Effector memory CD8-positive, alpha-beta T cell (primary cell): ENCODE measurements at regions not wholly inside any gene's neighbourhood (a gene's known extent, or its start where the extent isn't known, plus 50 kb on each side); places are given as distances from the start of the nearest gene placed in this dataset.

Experiments used
- ATAC-seq: fragments of 150-1000 bp; cut with Tn5 transposase; replicated peaks from 2 replicates; pipeline ENCODE4 v1.10.0; 2021; ENCODE audit warnings: mild to moderate bottlenecking, moderate library complexity
- DNase-seq, 3 experiments: peaks; one replicate each; pipeline ENCODE4 v3.0.0; 2021
- H3K27ac Mint-ChIP-seq, 2 donors: one replicate each; pipeline ENCODE4 v1.8.0; 2022; ENCODE audit warnings: mild to moderate bottlenecking in 2 of 2, mixed read lengths in 2 of 2, moderate library complexity in 2 of 2
- H3K27me3 Mint-ChIP-seq, 2 donors: one replicate each; pipeline ENCODE4 v1.8.0; 2022; ENCODE audit warnings: mixed read lengths in 2 of 2
- H3K36me3 Mint-ChIP-seq: one replicate; pipeline ENCODE4 v1.8.0; 2022; ENCODE audit warnings: mild to moderate bottlenecking, moderate library complexity, mixed read lengths; ENCODE audit not compliant: insufficient read depth
- H3K4me1 Mint-ChIP-seq, 2 donors: one replicate each; pipeline ENCODE4 v1.8.0; 2022; ENCODE audit warnings: low read depth in 2 of 2, mixed read lengths in 2 of 2
- H3K4me3 Mint-ChIP-seq, 2 donors: one replicate each; pipeline ENCODE4 v1.8.0; 2022; ENCODE audit warnings: mild to moderate bottlenecking in 2 of 2, mixed read lengths in 2 of 2, moderate library complexity in 2 of 2
- H3K9me3 Mint-ChIP-seq, 2 donors: one replicate each; pipeline ENCODE4 v1.8.0; 2022; ENCODE audit warnings: mixed read lengths in 2 of 2

GRCh38 chr2:115303-115702 lies 69.0 kb upstream of the FAM110C start:
- no peaks in the 10 kb centered on the region for H3K4me1 Mint-ChIP-seq
- H3K36me3 Mint-ChIP-seq: no peaks in the 10 kb centered on the region
- H3K27me3 Mint-ChIP-seq: peaks cover 43 to 64% of the 10 kb centered on the region in 2 donors
- no peak overlapping the region for H3K4me3 Mint-ChIP-seq
- no peak overlapping the region for H3K27ac Mint-ChIP-seq
- no peak for ATAC-seq
- no peak for DNase-seq
- no peaks in the 10 kb centered on the region for H3K9me3 Mint-ChIP-seq

- peaks cover 48 to 62% of the 10 kb centered on the region in 2 donors for H3K27me3 Mint-ChIP-seq
- H3K4me3 Mint-ChIP-seq: no peak overlapping the region
- H3K36me3 Mint-ChIP-seq: no peaks in the 10 kb centered on the region
- ATAC-seq (no peak), DNase-seq (no peak)
- no peaks in the 10 kb centered on the region for H3K4me1 Mint-ChIP-seq
- no peaks in the 10 kb centered on the region for H3K9me3 Mint-ChIP-seq
- H3K27ac Mint-ChIP-seq: no peak overlapping the region
Measured at GRCh38 chr2:114616-115015, 68.3 kb upstream of the FAM110C start.

DNA sequence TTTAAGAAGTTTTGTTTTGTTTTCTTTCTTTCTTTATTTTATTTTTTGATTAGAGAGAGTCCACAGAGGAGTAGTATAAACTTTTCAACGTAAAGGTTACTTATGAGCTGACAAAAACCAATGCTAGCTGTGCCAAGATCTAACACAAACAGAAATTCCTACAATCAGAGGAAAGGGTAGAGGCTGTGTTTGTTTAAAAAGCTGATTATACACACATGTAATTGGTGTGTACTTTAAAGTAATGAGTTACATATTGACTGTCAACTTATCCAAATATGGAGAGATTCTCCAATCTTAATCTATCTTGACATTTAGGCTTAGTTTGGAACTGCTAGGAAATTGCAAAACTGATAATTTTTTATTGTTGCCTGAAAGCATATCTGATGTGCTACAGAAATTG lies 63.7 kb upstream of the FAM110C start:
- ATAC-seq (no peak), DNase-seq (no peak)
- H3K4me1 Mint-ChIP-seq: no peaks in the 10 kb centered on the region
- peaks cover 34 to 43% of the 10 kb centered on the region in 2 donors for H3K27me3 Mint-ChIP-seq
- no peaks in the 10 kb centered on the region for H3K36me3 Mint-ChIP-seq
- H3K27ac Mint-ChIP-seq: no peak overlapping the region
- H3K9me3 Mint-ChIP-seq: peaks cover 6 to 18% of the 10 kb centered on the region in 2 donors
- no peak overlapping the region for H3K4me3 Mint-ChIP-seq

GRCh38 chr2:108920-109809 lies 62.9 kb upstream of the FAM110C start:
- ATAC-seq: no peak
- H3K27ac Mint-ChIP-seq: no peak overlapping the region
- no peaks in the 10 kb centered on the region for H3K36me3 Mint-ChIP-seq
- H3K9me3 Mint-ChIP-seq: peaks cover 6 to 18% of the 10 kb centered on the region in 2 donors
- H3K27me3 Mint-ChIP-seq: peaks cover 32 to 43% of the 10 kb centered on the region in 2 donors
- no peak overlapping the region for H3K4me3 Mint-ChIP-seq
- DNase-seq: no peak
- H3K4me1 Mint-ChIP-seq: no peaks in the 10 kb centered on the region

GRCh38 chr2:101016-101415 lies 54.7 kb upstream of the FAM110C start:
- H3K27ac Mint-ChIP-seq: no peak overlapping the region
- ATAC-seq (no peak), DNase-seq (no peak)
- no peaks in the 10 kb centered on the region for H3K36me3 Mint-ChIP-seq
- peaks cover 6 to 20% of the 10 kb centered on the region in 2 donors for H3K27me3 Mint-ChIP-seq
- H3K4me1 Mint-ChIP-seq: no peaks in the 10 kb centered on the region
- peaks cover 0 to 5% of the 10 kb centered on the region in 2 donors for H3K9me3 Mint-ChIP-seq
- no peak overlapping the region for H3K4me3 Mint-ChIP-seq
